ENCODE measurements at regions not wholly inside any gene's neighbourhood (a gene's known extent, or its start where the extent isn't known, plus 50 kb on each side); places are given as distances from the start of the nearest gene placed in this dataset.

- no peak for TF ChIP-seq CTCF (IDR thresholded peaks at IDR 0.05 in 4 of 5, conservative IDR thresholded peaks at IDR 0.05 in 1 of 5)
- TF ChIP-seq POLR2A (IDR thresholded peaks at IDR 0.05) = no peak
These were observed 77.9 kb upstream of the DKK2 start for GRCh38 chr4:107114059-107114458.

Measured in gastrocnemius medialis (tissue), 4 donors.